K562 (cell line): ENCODE measurements at regions not wholly inside any gene's neighbourhood (a gene's known extent, or its start where the extent isn't known, plus 50 kb on each side); places are given as distances from the start of the nearest gene placed in this dataset.

ENCODE experiments used
- ATAC-seq: fragments of 200-7000 bp; cut with Tn5 transposase; 3 replicates; pipeline ENCODE4 v1.9.1; 2020; ENCODE audit warnings: moderate library complexity
- BruUV-seq: library from RNA; stranded (reverse); fragments of 400-500 nt; replicated peaks from 2 replicates; lab custom pipeline; 2021; lab: Mats Ljungman, UMichigan
- CTCF ChIA-PET: fragments of 300-600 bp; formaldehyde crosslinking; extraction: SDS; loops from one replicate; lab custom pipeline; 2021; ENCODE audit warnings: low intra/inter-chr PET ratio; lab: Yijun Ruan, JAX
- POLR2A ChIA-PET: fragments of 300-600, 350-650 bp; sonication (Branson Sonifier 250); formaldehyde crosslinking; extraction: SDS; loops from one replicate; lab custom pipeline; 2021; ENCODE audit warnings: antibody characterized with exemption, inconsistent platforms; lab: Yijun Ruan, JAX
- DNase-seq, 4 experiments: peaks; one replicate each; pipeline versions ENCODE4 v3.0.0 to v3.0.0-alpha.2; 2011 to 2018; ENCODE audit warnings: low spot score in 3 of 4, mixed read lengths in 3 of 4; ENCODE audit errors: extremely low read depth in 1 of 4
- FAIRE-seq: peaks from 2 replicates; lab custom pipeline; 2011; peaks lifted over from hg19 to GRCh38; lab: Jason Lieb, UNC
- H2AFZ ChIP-seq: 2 replicates; pipeline ENCODE4 v1.6.0; 2011; ENCODE audit warnings: low read depth, low read length, control low read depth, inconsistent platforms
- H3K27ac ChIP-seq: fragments of 200-600 bp; 3 replicates; pipeline ENCODE4 v1.8.0; 2011; ENCODE audit warnings: low read depth, mild to moderate bottlenecking, control low read depth, inconsistent platforms, low read length, moderate library complexity, mixed read lengths; ENCODE audit errors: extremely low read depth
- H3K27me3 ChIP-seq, 2 experiments: fragments of 300-600 bp in 1 of 2; 2 replicates in 1 of 2; 3 replicates in 1 of 2; pipeline versions ENCODE4 v1.6.0 to v1.8.0; 2011; ENCODE audit warnings: inconsistent platforms in 2 of 2, low read length in 2 of 2, mild to moderate bottlenecking in 1 of 2, mixed read lengths in 1 of 2, moderate library complexity in 1 of 2; ENCODE audit not compliant: control insufficient read depth in 2 of 2, insufficient read depth in 2 of 2
- H3K36me3 ChIP-seq: fragments of 300-600 bp; 3 replicates; pipeline ENCODE4 v1.8.0; 2011; ENCODE audit warnings: mild to moderate bottlenecking, low read length, inconsistent platforms; ENCODE audit not compliant: control insufficient read depth, insufficient read depth
- H3K4me1 ChIP-seq, 2 experiments: fragments of 200-600 bp in 1 of 2; replicated peaks in 1 of 2; 2 replicates in 1 of 2; 3 replicates in 1 of 2; pipeline versions ENCODE4 v1.5.1 to v1.8.0; 2011; ENCODE audit warnings: inconsistent platforms in 2 of 2, low read length in 2 of 2, mild to moderate bottlenecking in 1 of 2, mixed read lengths in 1 of 2, moderate library complexity in 1 of 2; ENCODE audit not compliant: control insufficient read depth in 2 of 2, insufficient read depth in 2 of 2
- H3K4me2 ChIP-seq: 2 replicates; pipeline ENCODE4 v1.6.1; 2011; ENCODE audit warnings: low read length, control low read depth, inconsistent platforms, mixed read lengths; ENCODE audit not compliant: insufficient read depth
- H3K4me3 ChIP-seq: fragments of 200-600 bp; sonication (generic), shearing (Covaris generic); 2 replicates; pipeline ENCODE4 v1.5.1; 2016; ENCODE audit warnings: control low read depth, inconsistent platforms
- H3K79me2 ChIP-seq: fragments of 200-600 bp; 3 replicates; pipeline ENCODE4 v1.8.0; 2011; ENCODE audit warnings: low read length, inconsistent platforms; ENCODE audit not compliant: control insufficient read depth, insufficient read depth
- H3K9ac ChIP-seq, 2 experiments: 2 replicates each; pipeline versions ENCODE4 v1.6.0 to v1.6.1; 2011; ENCODE audit warnings: low read depth in 2 of 2, low read length in 2 of 2, control low read depth in 1 of 2, inconsistent platforms in 1 of 2, mild to moderate bottlenecking in 1 of 2, mixed read lengths in 1 of 2; ENCODE audit not compliant: insufficient read depth in 1 of 2
- H3K9me1 ChIP-seq: one replicate; pipeline ENCODE4 v1.6.0; 2011; ENCODE audit warnings: inconsistent platforms, mild to moderate bottlenecking, low read length, moderate library complexity; ENCODE audit not compliant: control insufficient read depth, insufficient read depth
- H3K9me3 ChIP-seq: replicated peaks from 2 replicates; pipeline ENCODE4 v1.5.1; 2011; ENCODE audit warnings: low read depth, low read length, inconsistent platforms; ENCODE audit not compliant: control insufficient read depth, insufficient read depth
- H4K20me1 ChIP-seq: replicated peaks from 2 replicates; pipeline ENCODE4 v1.6.1; 2011; ENCODE audit warnings: low read length, inconsistent platforms, mixed read lengths; ENCODE audit not compliant: control insufficient read depth, insufficient read depth
- ARNT ChIP-seq, 2 experiments: fragments of 450-650 bp; IDR thresholded peaks; 2 replicates each; pipeline ENCODE4 v1.6.1; 2016; ENCODE audit warnings: mild to moderate bottlenecking in 1 of 2
- C11orf30 ChIP-seq: fragments of 450-650 bp; IDR thresholded peaks from 2 replicates; pipeline ENCODE4 v1.6.1; 2016; ENCODE audit warnings: low read depth, mild to moderate bottlenecking
- MAFF ChIP-seq: IDR thresholded peaks from 2 replicates; pipeline ENCODE4 v1.6.1; 2012; ENCODE audit warnings: low read length, improper control_type of control experiment
- MAFG ChIP-seq: fragments of 450-650 bp; conservative IDR thresholded peaks from 2 replicates; pipeline ENCODE4 v1.6.1; 2016; ENCODE audit warnings: missing genetic modification characterization, missing compliant biosample characterization
- MAFK ChIP-seq: IDR thresholded peaks from 2 replicates; pipeline ENCODE4 v1.6.1; 2011; ENCODE audit warnings: low read length, improper control_type of control experiment
- NFIX ChIP-seq: fragments of 250-450 bp; sonication (Bioruptor Pico); IDR thresholded peaks from 2 replicates; pipeline ENCODE4 v1.4.0; 2020; ENCODE audit warnings: low read depth, mild to moderate bottlenecking, moderate library complexity
- SMARCA5 ChIP-seq: fragments of 450-650 bp; IDR thresholded peaks from 2 replicates; pipeline ENCODE4 v1.6.1; 2016
- U2AF1 ChIP-seq: fragments of 200-400 bp; formaldehyde crosslinking; optimal IDR thresholded peaks from 2 replicates; pipeline ENCODE3; 2017; ENCODE audit warnings: mild to moderate bottlenecking, low read depth, low read length, moderate library complexity
- ZNF316 ChIP-seq: fragments of 450-650 bp; IDR thresholded peaks from 2 replicates; pipeline ENCODE4 v1.6.1; 2016
- WGBS: fragments of 100-300 bp; shearing (Covaris generic); methylation state at CpG from one replicate; pipeline ENCODE4 v1.1.6; 2016; ENCODE audit warnings: low coverage, mixed read lengths; ENCODE audit not compliant: insufficient coverage; ENCODE audit errors: missing lambda C conversion rate; 5-methylcytosine and 5-hydroxymethylcytosine counted together
- in situ Hi-C: fragments of 300-500 bp; cut with MboI; formaldehyde crosslinking; loops from 4 replicates; pipeline ENCODE4 v1.15.0; 2018; ENCODE audit warnings: inconsistent platforms, mixed read lengths
- intact Hi-C: fragments of 100-400 bp; cut with micrococcal nuclease; formaldehyde crosslinking; loops from 2 replicates; pipeline ENCODE4 v1.14.2; 2022

DNA sequence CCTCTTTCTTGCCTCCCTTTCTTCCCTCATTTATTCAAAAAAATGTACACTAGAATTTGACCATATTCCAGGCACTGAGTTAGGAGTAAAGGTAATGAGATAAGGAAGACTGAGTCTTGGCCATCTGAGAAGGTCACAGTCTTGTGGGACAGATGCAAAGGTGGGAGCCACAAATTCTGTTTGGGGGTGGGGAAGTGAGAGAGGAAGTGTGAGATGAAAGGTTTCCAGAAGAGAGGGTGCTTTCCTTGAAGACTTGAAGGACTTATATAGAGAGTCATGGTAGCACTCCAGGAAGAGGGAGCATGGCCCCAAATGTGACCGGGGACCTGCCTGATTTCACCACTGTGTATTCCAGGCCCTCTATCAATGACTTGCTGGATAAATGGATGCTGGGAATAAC, 320.6 kb downstream of the LPIN1 start:
- no peak for DNase-seq
- 60% methylated on average over 1 of the region's 1 CpG for WGBS
- peak; percentile 44 for FAIRE-seq
- Histone ChIP-seq H4K20me1 (no peaks in the 10 kb centered on the region), H3K79me2 (no peaks in the 10 kb centered on the region), H3K9ac (no peak overlapping the region), H3K4me2 (no peak overlapping the region), H3K9me1 (no peaks in the 10 kb centered on the region), H3K4me3 (no peak overlapping the region), H3K9me3 (peaks cover 5% of the 10 kb centered on the region; the same call in 1 of the 2 replicates), H3K36me3 (no peaks in the 10 kb centered on the region), H3K4me1 (no peaks in the 10 kb centered on the region), H3K27me3 (no peaks in the 10 kb centered on the region), H2AFZ (no peak overlapping the region), H3K27ac (no peak overlapping the region)
- intact Hi-C loops = no loop called here
- ChIA-PET POLR2A (interaction anchor here (0.6 kb wide), 1 partner anchor 162 kb away, joined by 3 read pairs; no protein-coding TSS in a partner anchor), CTCF (no interaction called here)
- TF ChIP-seq NFIX (CRISPR knock-in tag) (no peak), ARNT (IDR thresholded peaks at IDR 0.05) (no peak)
- ATAC-seq = no peak
- BruUV-seq = no TSS peak
- in situ Hi-C loops = no loop called here

DNA sequence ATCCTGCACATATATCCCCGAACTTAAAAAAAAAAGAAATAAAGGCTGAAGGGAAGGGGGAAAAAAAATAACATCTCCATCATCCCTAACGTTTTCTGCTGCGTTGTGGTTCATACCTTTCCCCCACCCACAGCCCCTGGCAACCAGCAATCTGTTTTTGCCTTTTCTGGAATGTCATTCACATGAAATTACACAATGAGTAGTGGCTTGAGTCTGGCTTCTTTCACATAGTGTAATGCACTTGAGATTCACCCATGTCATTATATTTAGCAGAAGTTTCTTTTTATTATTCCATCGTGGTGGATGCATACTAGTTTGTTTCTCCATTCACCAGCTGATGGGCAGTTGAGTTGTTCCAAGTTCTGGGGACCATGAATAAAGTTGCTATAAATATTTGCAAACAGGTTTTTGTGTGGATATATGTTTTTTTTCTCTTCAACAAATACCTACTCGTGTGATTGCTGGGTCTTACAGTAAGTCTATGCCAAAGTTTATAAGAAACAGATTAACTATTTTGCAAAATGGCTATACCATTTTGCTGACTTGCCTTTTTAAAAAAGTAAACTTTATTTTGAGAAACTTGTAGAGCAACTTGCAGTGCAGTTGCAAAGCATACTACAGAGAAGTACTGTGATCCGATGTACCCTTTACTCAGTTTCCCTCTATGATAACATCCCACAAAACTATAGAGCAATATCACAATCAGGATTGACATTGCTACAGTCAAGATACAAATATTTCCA, 322.5 kb downstream of the LPIN1 start:
- 28% methylated on average over 6 of the region's 6 CpGs for WGBS
- POLR2A ChIA-PET = no interaction called here
- no TSS peak for BruUV-seq
- in situ Hi-C loops = no loop called here
- Histone ChIP-seq H4K20me1 (no peaks in the 10 kb centered on the region), H3K4me3 (no peak overlapping the region), H3K27me3 (no peaks in the 10 kb centered on the region), H3K4me2 (no peak overlapping the region), H3K36me3 (no peaks in the 10 kb centered on the region), H2AFZ (no peak overlapping the region), H3K27ac (no peak overlapping the region), H3K4me1 (peaks cover 0 to 8% of the 10 kb centered on the region in 2 experiments; a peak in 3 of 5 replicates), H3K9ac (no peak overlapping the region), H3K9me1 (no peaks in the 10 kb centered on the region), H3K9me3 (no peaks in the 10 kb centered on the region), H3K79me2 (no peaks in the 10 kb centered on the region)
- CTCF ChIA-PET = no interaction called here
- no peak for FAIRE-seq
- ATAC-seq = no peak
- DNase-seq = no peak
- intact Hi-C loops = no loop called here
- TF ChIP-seq C11orf30 (peak; percentile 64), MAFG (tag) (peak; percentile 69), SMARCA5 (no peak), ZNF316 (peak; percentile 84), U2AF1 (no peak), MAFK (0 out of 2 replicates have a peak, but pooled peaks have one; percentile 27), MAFF (peak; percentile 74)
